Erythroblast (primary cell): ENCODE measurements at regions not wholly inside any gene's neighbourhood (a gene's known extent, or its start where the extent isn't known, plus 50 kb on each side); places are given as distances from the start of the nearest gene placed in this dataset.

Experiments
- GATA1 ChIP-seq: IDR thresholded peaks from 2 replicates; pipeline ENCODE4 v1.6.1; 2011; ENCODE audit warnings: low read depth, mild to moderate bottlenecking, control low read depth, low read length, moderate library complexity
- POLR2A ChIP-seq: IDR thresholded peaks from 2 replicates; pipeline ENCODE4 v1.6.1; 2011; ENCODE audit warnings: mild to moderate bottlenecking, low read length

DNA sequence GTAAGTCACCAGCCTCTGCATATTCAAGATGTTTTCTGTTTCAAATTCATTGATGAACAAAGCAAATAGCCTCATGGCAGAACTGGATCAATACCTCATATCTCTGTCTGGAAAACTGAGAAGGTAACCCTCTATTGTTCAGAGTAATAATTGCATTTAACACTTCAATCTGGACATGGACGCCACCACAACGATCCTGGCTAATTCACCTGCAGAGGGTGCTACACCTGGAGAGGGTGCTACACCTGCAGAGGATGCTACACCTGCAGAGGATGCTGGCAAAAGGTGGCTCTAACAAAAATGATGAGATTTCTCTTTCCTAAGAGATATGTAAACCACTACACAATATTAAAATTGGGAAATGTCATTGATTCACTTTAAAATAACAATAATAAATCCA, 183.1 kb upstream of the HNRNPA3 start:
- TF ChIP-seq POLR2A (no peak), GATA1 (no peak)
